Endothelial cell of umbilical vein (primary cell): ENCODE measurements at regions not wholly inside any gene's neighbourhood (a gene's known extent, or its start where the extent isn't known, plus 50 kb on each side); places are given as distances from the start of the nearest gene placed in this dataset.

Experiments used
- BruUV-seq: library from RNA; stranded (reverse); fragments of 400-500 nt; replicated peaks from 2 replicates; lab custom pipeline; 2021; lab: Mats Ljungman, UMichigan
- CTCF ChIA-PET: fragments of 300-600, 350-600 bp; sonication (Branson Sonifier 250); formaldehyde crosslinking; loops from one replicate; lab custom pipeline; 2021; ENCODE audit warnings: antibody characterized with exemption, inconsistent platforms; lab: Charles Lee
- POLR2A ChIA-PET: fragments of 300-600, 350-600 bp; sonication (Branson Sonifier 250); formaldehyde crosslinking; loops from one replicate; lab custom pipeline; 2021; ENCODE audit warnings: antibody characterized with exemption, inconsistent platforms; lab: Charles Lee
- DNase-seq: peaks from one replicate; pipeline ENCODE4 v3.0.0-alpha.2; 2011; ENCODE audit warnings: low read depth, low spot score
- FAIRE-seq: peaks from 2 replicates; lab custom pipeline; 2011; peaks lifted over from hg19 to GRCh38; lab: Jason Lieb, UNC
- H2AFZ ChIP-seq: 2 replicates; pipeline ENCODE4 v1.6.0; 2012; ENCODE audit warnings: low read depth, low read length, control low read depth, inconsistent platforms
- H3K27ac ChIP-seq: 2 replicates; pipeline ENCODE4 v1.5.1; 2011; ENCODE audit warnings: low read depth, mild to moderate bottlenecking, control low read depth, low read length, moderate library complexity; ENCODE audit not compliant: insufficient read depth
- H3K27me3 ChIP-seq, 2 experiments: 2 replicates each; pipeline versions ENCODE4 v1.6.0 to v1.6.1; 2011; ENCODE audit warnings: low read length in 2 of 2, mixed read lengths in 1 of 2; ENCODE audit not compliant: control insufficient read depth in 2 of 2, insufficient read depth in 2 of 2
- H3K36me3 ChIP-seq, 2 experiments: 2 replicates in 1 of 2; 3 replicates in 1 of 2; pipeline ENCODE4 v1.5.1; 2011; ENCODE audit warnings: low read length in 2 of 2, mild to moderate bottlenecking in 1 of 2, moderate library complexity in 1 of 2; ENCODE audit not compliant: control insufficient read depth in 2 of 2, insufficient read depth in 2 of 2; ENCODE audit errors: extremely low read depth in 1 of 2
- H3K4me1 ChIP-seq: 3 replicates; pipeline ENCODE4 v1.5.1; 2011; ENCODE audit warnings: mild to moderate bottlenecking, low read length; ENCODE audit not compliant: control insufficient read depth, insufficient read depth; ENCODE audit errors: extremely low read depth
- H3K4me2 ChIP-seq: 2 replicates; pipeline ENCODE4 v1.6.1; 2011; ENCODE audit warnings: low read length, control low read depth, mixed read lengths; ENCODE audit not compliant: insufficient read depth
- H3K4me3 ChIP-seq, 3 experiments: fragments of 200-600 bp in 1 of 3; sonication (generic), shearing (Covaris generic) in 1 of 3; replicated peaks in 1 of 3; 2 replicates each; pipeline ENCODE4 v1.5.1; 2011 to 2016; ENCODE audit warnings: control low read depth in 3 of 3, low read length in 3 of 3, mild to moderate bottlenecking in 2 of 3, inconsistent platforms in 1 of 3, low read depth in 1 of 3, moderate library complexity in 1 of 3; ENCODE audit not compliant: insufficient read depth in 1 of 3
- H3K79me2 ChIP-seq: 2 replicates; pipeline ENCODE4 v1.6.0; 2012; ENCODE audit warnings: low read length, inconsistent platforms; ENCODE audit not compliant: control insufficient read depth, insufficient read depth
- H3K9ac ChIP-seq: replicated peaks from 2 replicates; pipeline ENCODE3; 2011; ENCODE audit warnings: low read length, control low read depth; ENCODE audit not compliant: insufficient read depth; ENCODE audit errors: extremely low read depth
- H3K9me1 ChIP-seq: replicated peaks from 3 replicates; pipeline ENCODE4 v1.6.0; 2011; ENCODE audit warnings: mild to moderate bottlenecking, low read length; ENCODE audit not compliant: control insufficient read depth, insufficient read depth; ENCODE audit errors: extremely low read depth
- H3K9me3 ChIP-seq: replicated peaks from 2 replicates; pipeline ENCODE4 v1.5.1; 2012; ENCODE audit warnings: low read length, inconsistent platforms; ENCODE audit not compliant: control insufficient read depth, insufficient read depth
- H4K20me1 ChIP-seq: replicated peaks from 2 replicates; pipeline ENCODE3; 2011; ENCODE audit warnings: mild to moderate bottlenecking, low read length; ENCODE audit not compliant: control insufficient read depth, insufficient read depth; ENCODE audit errors: extremely low read depth
- CTCF ChIP-seq, 2 donors: IDR thresholded peaks; 1 replicate in 1 of 2; 2 replicates in 1 of 2; pipeline ENCODE4 v1.5.1; 2011; ENCODE audit warnings: low read length in 2 of 2, mild to moderate bottlenecking in 2 of 2, moderate library complexity in 2 of 2, control low read depth in 1 of 2, inconsistent platforms in 1 of 2, low read depth in 1 of 2; ENCODE audit not compliant: insufficient read depth in 1 of 2; ENCODE audit errors: extremely low read depth in 1 of 2
- EZH2 ChIP-seq: IDR thresholded peaks from 2 replicates; pipeline ENCODE4 v1.6.1; 2012; ENCODE audit warnings: borderline replicate concordance, low read depth, mild to moderate bottlenecking, moderate library complexity, low read length, inconsistent platforms; ENCODE audit not compliant: severe bottlenecking
- FOS ChIP-seq: IDR thresholded peaks from 2 replicates; pipeline ENCODE4 v1.6.1; 2011; ENCODE audit warnings: mild to moderate bottlenecking, low read length, moderate library complexity, borderline replicate concordance; ENCODE audit not compliant: insufficient read depth
- GATA2 ChIP-seq: IDR thresholded peaks from 2 replicates; pipeline ENCODE4 v1.7.0; 2011; ENCODE audit warnings: low read depth, mild to moderate bottlenecking, moderate library complexity, mixed read lengths, low read length; ENCODE audit not compliant: insufficient read length, insufficient read depth
- JUN ChIP-seq: IDR thresholded peaks from 2 replicates; pipeline ENCODE4 v1.6.1; 2011; ENCODE audit warnings: borderline replicate concordance, low read depth; ENCODE audit not compliant: insufficient read length, insufficient read depth
- MAX ChIP-seq: IDR thresholded peaks from 2 replicates; pipeline ENCODE4 v1.6.1; 2011; ENCODE audit not compliant: insufficient read depth, insufficient read length
- MYC ChIP-seq: IDR thresholded peaks from one replicate; pipeline ENCODE4 v1.6.1; 2011; ENCODE audit warnings: mild to moderate bottlenecking, low read depth, low read length
- POLR2A ChIP-seq: IDR thresholded peaks from 2 replicates; pipeline ENCODE4 v1.6.1; 2012; ENCODE audit warnings: low read depth, mild to moderate bottlenecking, control low read depth, low read length
- POLR2AphosphoS5 ChIP-seq: IDR thresholded peaks from 2 replicates; pipeline ENCODE4 v1.6.1; 2012; ENCODE audit warnings: low read depth, mild to moderate bottlenecking, control low read depth, low read length, moderate library complexity; ENCODE audit not compliant: insufficient read depth
- dilution Hi-C: fragments of 300-500 bp; cut with MboI; formaldehyde crosslinking; loops from one replicate; pipeline ENCODE4 v1.15.0; 2019; ENCODE audit warnings: low sequenced_read_pairs; ENCODE audit not compliant: extremely low pct_ligation_motif_present
- intact Hi-C: fragments of 100-400 bp; cut with micrococcal nuclease; formaldehyde crosslinking; loops from one replicate; pipeline ENCODE4 v1.10.0; 2022

- Histone ChIP-seq H3K27ac (no peak overlapping the region), H3K4me1 (no peaks in the 10 kb centered on the region), H3K9ac (no peak overlapping the region), H3K9me3 (peaks cover 4% of the 10 kb centered on the region), H4K20me1 (no peaks in the 10 kb centered on the region), H3K79me2 (no peaks in the 10 kb centered on the region), H3K27me3 (no peaks in the 10 kb centered on the region), H3K36me3 (no peaks in the 10 kb centered on the region), H3K9me1 (no peaks in the 10 kb centered on the region), H2AFZ (no peak overlapping the region), H3K4me3 (no peak overlapping the region), H3K4me2 (no peak overlapping the region)
- no TSS peak for BruUV-seq
- no peak for DNase-seq
- intact Hi-C loops (no loop called here), dilution Hi-C loops (no loop called here)
- POLR2A ChIA-PET = no interaction called here
- FAIRE-seq = no peak
- TF ChIP-seq CTCF (IDR thresholded peaks at IDR 0.05; ENCODE audit: extremely low read depth in 1 of 2, insufficient read depth in 1 of 2, low read depth in 1 of 2, low read length in 2 of 2) = no peak
- no peak for TF ChIP-seq POLR2AphosphoS5
- no peak for TF ChIP-seq JUN
- no peak for TF ChIP-seq EZH2
- no peak for TF ChIP-seq FOS
- TF ChIP-seq GATA2 = no peak
- no peak for TF ChIP-seq POLR2A
- no peak for TF ChIP-seq MAX
- no peak for TF ChIP-seq MYC
- CTCF ChIA-PET = no interaction called here
These were observed 887.3 kb downstream of the TDRD15 start for GRCh38 chr2:22011048-22011447.
